SKM-1 treated with dmso at 0.1 percent for 144 hours (cell line): ENCODE measurements at regions not wholly inside any gene's neighbourhood (a gene's known extent, or its start where the extent isn't known, plus 50 kb on each side); places are given as distances from the start of the nearest gene placed in this dataset.

Source experiments
- DNase-seq: peaks from one replicate; lab custom pipeline; 2025; ENCODE audit not compliant: unreplicated experiment; lab: John Stamatoyannopoulos, UW

DNA sequence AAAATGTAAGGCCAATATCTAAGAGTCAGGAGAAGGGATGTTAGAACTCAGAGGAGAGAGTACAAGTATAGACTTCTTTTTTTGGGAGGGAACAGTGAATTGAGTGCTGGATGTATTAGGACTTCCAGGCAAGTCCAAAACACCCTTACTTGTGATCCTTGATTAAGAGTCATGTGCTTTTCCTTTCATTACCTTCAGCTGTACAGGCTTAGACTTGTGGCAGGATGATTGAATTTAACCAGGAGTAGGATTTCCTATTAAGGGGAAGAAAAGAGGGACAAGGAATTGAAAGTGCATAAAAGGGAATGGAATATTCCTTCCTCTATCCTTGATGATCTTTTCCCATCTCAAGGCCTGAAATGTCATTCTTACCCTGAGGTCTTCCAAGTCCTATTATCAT is 606.7 kb downstream of the STIM2 start:
- no peak for DNase-seq

DNA sequence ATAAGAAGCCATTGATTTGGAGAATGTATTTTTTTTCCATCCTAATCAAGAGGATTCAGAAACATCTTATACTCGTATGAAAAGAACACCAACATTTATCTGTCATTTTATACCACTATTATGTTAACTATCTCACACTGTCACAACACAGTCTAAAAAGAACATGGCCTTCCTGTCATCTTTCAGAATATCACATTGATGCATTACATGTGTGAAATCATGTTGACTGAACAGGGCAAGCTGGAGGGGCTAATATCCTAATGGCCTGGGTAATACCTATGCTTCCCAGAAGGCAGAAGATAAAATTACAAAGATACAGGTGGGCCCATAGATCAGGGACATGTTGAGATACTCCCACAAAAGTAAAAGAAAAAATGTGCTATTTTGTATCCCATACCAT is 611.7 kb downstream of the STIM2 start:
- no peak for DNase-seq

DNA sequence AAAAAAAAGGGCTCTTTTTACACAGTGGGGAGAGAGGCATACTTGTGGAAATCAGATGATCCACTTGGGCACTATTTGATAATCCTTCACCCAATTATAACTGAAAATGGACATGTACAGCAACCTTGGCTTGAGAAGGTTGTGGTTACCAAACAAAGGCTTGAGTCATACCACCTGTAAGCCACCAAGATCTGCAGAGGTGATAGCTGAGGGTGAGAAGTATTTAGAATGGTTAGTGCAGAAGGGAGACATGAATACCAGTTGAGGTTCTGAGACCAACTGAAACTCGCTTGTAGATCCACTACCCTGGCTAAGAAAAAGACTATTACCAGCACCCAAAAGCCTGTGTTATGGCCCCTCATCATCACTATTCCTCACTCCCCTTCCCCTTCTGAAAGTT is 614.0 kb downstream of the STIM2 start:
- DNase-seq: no peak

DNA sequence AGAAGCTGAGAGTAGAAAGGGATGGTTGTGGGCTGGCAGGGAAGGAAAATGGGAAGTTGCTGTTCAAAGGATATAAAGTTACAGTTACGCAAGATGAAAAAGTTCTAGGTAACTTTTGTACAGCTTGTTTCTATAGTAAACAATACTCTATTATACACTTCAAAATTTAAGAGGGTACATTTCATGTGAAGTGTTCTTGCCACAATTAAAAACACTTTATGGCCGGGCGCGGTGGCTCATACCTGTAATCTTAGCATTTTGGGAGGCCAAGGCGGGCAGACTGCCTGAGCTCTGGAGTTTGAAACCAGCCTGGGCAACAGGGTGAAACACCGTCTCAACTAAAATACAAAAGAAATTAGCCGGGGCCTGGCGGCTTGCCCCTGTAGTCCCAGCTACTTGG is 623.6 kb downstream of the STIM2 start:
- peak; percentile 36 for DNase-seq

DNA sequence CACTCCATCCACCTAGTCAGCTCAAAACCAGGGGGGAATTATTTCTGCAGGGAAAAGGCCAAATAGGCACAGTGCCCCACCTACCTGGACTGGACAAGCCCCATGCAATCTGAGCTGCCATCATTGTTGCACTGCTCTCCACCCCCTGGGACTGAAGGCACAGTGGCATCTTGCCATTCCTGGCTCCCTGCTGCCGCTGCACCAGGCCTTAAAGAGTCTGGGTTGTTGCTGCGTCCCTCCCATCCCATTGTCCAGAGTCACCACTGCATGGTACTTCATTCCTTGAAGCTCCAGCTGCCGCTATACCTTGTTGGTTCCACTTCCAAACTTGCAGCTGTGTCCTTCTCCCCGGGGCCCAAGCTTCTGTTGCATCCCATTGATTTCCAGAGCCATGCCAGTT is 629.7 kb downstream of the STIM2 start:
- no peak for DNase-seq

DNA sequence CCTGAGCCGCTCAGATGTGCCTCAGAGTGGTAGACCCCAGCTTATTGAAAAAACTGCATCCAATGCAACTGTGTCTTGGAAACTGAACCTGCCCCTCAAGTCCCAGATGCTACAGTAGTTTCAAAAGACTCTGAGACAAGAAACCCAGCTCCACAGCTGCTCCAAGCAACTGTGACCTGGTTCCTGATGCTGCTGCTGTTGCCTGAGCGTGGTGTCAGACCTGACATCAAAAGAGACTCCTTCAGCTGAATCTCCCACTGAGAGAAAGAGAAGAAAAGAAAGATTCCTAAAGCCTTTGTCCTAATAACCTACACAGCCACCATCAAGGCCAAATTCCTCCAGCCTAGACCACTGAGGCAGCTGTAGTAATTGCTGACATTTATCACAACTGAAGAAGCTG is 630.1 kb downstream of the STIM2 start:
- DNase-seq: no peak

DNA sequence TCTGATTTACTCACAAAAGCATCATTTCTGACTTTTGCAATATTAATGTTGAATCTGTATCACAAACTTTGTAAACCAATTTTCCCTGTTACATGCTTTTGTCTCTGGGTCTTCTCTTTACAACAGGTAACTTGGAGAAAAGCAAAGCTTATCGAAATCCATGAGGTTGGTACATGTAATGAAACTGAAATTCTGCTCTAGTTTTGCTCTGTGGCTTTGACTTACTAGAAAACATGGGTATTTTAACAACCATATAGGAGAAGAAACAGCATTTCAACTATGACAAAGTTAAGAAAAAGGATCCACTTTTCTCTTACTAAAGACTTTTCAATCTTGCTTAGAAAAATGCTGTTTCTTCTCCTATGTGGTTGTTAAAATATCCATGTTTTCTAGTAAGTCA is 645.8 kb downstream of the STIM2 start:
- no peak for DNase-seq

DNA sequence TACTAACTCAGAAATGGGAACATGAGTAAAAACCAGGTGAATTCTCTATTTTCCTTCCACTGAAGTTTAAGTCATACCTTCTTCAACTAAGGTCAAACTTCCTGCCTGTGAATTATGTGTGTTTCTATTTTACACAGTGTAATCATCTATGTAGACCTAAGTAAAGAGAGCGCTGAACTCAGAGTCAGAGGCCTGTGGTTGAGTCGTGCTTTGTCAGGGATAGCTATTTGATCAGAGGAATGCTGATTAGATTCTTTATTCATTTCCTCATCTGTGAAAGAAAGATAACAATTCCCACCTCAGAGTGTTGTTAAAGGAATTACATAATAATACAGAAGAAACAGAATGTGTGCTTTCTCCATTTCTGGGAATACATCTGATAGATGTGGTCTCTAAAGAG is 654.1 kb downstream of the STIM2 start:
- DNase-seq: no peak

DNA sequence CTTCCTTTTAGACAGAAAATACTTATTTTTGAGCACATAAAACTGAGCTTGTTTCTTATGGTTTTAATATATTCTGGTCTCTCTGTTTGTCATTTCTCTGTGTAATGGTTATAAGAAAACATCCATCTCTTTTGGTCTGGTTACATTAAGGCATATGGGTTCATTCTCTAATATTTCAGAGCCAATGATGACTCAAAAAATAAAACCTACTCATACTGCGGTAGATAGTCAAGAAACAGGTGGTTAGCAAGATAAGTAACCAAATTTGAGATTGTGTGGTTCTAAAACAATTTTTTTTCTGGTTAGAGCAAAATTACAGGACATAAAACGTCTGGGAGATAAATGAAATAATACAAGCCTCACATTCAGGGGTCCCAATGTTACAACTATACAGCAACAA is 654.5 kb downstream of the STIM2 start:
- DNase-seq: no peak

DNA sequence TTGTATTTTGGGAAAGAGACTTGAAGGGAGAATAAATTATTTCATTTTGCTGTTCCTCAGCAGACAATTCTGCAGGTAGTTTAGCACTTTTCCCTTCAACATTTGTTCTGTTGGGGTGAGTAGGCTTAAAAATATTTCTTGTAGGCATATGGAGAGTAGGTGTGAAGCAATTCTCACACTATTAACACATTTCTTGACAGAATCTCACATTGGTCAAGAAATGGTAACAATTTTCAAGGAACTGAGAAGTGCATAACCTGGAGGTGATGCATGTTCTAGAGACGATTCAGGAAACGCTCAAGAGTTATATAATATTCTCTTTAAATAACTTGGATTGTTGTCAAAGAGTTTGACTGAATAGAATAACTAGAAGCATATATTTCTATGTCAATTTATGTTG is 658.2 kb downstream of the STIM2 start:
- DNase-seq: no peak

DNA sequence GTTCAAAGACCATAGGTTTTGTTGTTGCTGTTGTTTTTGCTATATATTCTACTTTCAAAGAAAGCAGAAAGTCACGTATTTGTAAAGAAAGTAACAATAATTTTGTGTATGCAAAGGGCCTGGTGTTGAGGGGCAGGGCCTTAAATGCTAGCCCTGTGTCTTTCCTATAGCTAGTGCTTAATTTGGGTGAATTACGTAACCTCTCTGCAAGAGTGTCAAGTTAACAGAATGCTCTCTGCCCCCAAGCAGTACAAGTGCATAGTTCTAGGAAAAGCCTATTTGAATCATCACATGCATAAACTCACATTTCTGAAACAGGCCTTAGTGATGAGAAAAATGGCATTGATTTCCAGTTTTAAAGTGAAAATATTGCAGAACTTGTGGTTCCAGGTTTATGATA is 663.6 kb downstream of the STIM2 start:
- DNase-seq: no peak

DNA sequence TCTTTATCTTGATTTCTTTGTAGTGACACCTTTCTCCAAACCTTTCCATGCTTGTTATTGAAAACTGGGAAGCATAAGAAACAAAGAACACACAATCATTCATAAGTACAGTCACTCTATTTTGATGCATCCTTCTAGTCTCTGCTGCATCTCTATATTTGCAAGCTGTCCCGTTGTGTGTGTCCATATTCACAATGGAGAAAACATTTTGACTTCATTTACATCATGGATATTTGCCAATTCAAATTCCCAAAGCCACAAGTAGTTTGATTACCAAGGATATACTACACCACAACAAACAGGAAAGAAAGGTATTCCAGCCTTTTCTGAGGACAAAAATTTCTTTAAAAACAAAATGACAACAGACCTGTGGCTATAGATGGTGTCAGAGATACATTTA is 673.8 kb downstream of the STIM2 start:
- no peak for DNase-seq

DNA sequence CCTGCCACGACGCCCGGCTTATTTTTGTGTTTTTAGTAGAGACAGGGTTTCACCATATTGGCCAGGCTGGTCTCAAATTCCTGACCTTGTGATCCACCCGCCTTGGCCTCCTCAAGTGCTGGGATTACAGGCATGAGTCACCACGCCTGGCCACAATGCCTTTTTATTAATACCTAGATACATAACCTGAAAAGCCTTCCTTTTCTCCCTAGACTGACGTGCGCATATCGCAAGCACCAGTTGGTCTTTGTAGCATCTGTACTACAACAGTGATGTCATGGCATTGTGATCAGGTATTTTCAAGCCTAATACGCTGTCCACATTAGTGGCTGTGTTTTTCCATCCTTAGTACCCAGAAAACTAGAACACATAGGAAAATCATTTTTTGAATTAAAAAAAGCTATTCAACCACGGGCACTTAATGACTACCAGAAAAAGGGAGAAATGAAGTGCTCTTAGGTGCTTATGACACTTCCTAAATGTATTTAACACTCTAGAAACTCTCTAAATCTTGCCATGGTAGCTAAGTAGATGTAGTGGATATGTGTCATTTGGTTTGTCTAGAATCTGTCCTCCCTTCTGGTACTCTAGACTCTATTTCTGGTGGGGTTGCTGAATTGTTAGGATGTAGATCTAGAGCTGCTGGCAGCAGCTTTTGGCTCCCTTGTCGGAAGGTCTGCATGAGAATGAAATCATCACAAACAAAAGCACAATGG is 707.8 kb downstream of the STIM2 start:
- no peak for DNase-seq

DNA sequence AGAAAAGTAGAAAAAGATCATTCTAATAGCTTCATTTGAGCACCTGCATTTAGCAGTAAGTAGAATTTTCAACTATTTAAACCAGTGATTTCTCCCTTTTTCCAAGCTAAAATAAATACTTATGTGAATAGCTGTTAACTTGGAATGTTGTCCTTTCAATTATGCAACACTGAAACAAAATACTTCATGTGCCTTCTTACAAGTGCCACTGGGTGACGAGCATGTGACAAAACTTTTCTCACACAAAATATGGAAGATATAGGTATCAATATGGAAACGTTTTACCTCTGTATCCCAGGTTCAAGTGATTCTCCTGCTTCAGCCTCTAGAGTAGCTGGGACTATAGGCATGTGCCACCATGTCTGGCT is 708.3 kb downstream of the STIM2 start:
- DNase-seq: no peak

DNA sequence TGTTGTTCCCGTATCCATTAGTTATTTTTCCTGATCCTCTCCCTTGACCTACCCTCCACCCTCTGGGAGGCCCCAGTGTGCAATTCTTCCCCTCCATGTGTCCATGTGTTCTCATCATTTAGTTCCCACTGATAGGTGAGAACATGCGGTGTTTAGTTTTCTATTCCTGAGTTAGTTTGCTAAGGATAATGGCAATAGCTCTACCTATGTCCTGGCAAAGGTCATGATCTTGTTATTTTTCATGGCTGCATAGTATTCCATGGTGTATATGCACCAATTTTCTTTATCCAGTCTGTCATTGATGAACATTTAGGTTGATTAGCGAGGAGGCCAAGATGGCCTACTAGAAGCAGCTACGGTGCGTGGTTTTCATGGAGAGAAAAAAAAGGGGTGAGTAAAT is 714.1 kb downstream of the STIM2 start:
- no peak for DNase-seq

DNA sequence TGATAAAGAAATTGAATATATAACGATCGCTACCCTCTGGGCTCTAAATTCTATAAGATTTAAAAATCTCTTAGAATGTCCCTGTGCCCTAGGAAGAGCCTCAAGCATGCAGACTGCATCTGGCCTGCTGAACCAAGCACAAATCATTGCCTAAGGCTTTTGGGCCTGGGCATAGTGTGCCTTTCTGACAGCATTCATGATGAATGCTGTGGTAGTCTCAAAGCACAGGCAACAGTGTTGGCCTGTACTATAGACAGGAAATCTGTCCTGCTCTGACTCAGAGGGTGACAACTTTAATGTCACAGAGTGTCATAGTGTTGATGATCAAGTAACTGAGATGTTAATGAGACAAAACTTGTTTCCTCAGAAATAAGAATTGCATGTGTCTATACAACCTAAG is 717.3 kb downstream of the STIM2 start:
- no peak for DNase-seq

DNA sequence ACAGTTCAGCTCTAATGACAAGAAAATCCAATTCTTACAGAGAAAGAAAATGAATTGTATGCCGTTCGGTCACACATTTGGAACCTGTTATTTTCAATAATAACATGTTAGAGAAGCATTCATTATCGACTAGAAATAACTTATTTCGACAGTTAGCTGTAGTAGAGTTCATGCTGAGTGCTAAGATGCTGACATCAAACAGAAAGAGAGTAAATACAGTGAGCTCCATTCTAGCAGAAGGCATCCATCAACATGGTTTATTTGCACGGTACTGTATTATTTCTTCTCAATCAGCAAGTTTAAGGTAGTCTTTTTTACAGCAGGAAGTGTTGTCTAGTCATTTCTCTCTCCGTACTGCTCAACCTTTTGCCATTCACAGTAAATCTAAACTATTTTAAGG is 732.1 kb downstream of the STIM2 start:
- DNase-seq: no peak

DNA sequence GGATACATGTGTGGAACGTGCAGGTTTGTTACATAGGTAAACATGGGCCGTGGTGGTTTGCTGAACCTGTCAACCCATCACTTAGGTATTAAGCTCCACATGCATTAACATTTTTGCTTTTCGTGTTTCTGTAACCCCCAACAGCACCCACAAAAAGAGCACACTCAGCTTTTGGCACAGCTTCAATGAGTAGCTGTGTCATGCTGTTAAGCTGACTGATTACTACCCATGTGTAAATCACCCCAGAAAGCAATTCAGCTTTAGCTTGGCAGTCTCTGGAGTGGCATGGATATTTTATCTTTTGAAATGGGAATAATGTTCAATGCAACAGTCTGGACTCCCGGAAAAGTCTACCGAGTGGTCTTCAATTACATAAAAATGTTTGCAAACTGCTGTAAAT is 734.3 kb downstream of the STIM2 start:
- DNase-seq: no peak

DNA sequence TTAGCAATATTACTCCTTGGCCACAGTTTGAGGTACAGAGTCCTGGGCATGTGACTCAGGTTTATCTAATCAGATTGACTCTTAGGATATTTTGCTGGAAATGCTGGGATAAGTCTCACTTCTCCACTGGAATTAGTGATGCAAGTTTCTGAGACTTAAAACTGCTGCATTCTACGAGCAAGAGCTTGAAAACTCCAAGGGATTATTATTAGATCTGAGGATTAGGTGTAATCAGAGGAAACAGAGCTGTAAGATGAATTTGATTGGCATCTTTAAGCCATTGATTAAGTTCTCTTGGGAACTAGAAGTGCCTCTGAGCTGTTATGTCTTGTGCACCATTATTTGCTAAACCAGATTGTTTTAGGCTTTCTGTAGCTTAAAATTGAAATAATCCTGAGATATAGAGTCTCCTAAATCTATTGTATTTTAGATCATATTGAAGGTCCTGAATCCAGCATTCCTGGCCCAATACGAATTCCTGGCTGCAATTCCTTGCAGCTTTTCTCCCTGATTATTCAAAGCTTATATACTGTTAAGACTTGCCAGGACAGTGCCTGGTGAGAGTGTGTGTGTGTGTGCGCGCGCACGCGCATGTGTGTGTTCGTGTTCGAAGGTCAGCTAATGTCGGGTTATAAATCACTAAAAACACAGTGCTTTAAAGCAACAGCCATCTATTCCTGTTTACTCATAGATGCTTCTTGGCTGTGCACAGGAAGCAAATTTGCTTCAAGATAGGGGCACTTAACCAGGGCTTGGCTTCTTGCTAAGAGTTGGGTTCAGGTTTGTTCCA is 735.1 kb downstream of the STIM2 start:
- DNase-seq: no peak

DNA sequence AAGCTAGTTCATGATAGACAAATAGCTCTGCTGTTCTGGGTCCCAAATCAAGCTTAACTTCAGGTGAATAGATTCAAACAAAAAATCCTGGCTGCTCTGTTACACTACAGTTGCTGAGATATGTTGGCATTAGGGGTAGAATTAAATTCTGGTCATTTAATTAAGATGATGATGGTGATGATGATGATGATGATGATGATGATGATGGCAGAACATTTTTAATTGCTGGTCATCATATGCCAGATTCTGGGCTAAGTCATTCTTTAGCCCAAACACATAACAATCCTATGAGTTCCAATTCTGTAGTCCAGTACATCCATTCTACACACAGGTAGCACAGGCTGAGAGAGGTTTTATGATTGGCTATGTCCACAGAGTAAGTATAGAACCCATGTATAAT is 741.5 kb downstream of the STIM2 start:
- DNase-seq: no peak

DNA sequence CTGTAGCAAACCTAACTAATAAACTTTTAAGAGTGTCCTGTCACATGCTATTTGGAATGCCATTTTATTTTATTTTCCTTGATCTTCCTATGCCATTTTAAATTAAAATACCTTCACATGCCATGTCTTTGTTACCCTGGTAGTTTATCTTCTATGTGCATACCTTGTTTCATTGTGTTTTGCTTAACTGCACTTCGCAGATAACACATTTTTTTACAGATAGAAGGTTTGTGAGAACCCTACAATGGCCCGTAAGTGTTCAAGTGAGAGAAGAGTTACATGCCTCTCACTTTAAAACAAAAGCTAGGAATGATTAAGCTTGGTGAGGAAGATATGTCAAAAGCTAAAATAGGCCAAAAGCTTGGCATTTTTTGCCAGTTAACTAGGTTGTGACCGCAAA is 744.1 kb downstream of the STIM2 start:
- no peak for DNase-seq

DNA sequence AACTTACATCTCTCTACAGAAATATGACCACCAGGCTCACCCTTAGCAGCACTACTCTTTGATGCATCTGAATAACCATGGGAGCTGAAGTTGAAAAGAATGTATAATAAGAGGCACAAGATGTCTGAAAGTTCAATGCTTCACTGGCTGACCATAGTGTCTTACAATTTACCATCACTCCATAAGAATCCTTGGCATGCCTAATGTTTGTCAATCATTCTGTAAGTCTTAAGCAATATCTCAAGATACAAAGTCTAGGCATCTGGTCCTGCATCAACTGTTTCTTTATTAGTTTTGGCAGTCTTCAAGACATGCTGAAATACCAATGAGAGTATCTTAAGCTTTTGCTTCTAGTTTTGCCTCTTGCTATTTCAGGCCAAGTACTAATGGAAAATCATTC is 755.5 kb downstream of the STIM2 start:
- DNase-seq: no peak

DNA sequence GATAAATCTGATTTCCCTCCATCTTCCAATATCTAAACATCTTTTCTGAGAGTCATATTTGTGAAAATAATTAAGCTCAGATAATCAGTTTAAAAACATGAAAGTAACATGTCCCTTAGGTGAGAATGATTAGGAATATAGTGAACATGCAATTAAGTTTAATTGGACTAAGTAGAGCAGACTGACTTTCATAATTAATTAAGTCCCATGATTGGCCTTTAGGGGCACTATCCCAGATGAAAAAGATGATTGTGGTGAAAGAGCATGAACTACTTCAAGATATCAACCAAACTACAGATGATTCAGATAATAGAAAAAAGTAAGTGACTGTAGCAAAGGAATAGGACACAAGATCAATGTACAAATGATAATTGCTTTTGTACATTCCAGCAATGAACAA is 758.8 kb downstream of the STIM2 start:
- DNase-seq: no peak
